OCI-LY7 (cell line): ENCODE measurements at regions not wholly inside any gene's neighbourhood (a gene's known extent, or its start where the extent isn't known, plus 50 kb on each side); places are given as distances from the start of the nearest gene placed in this dataset.

Experiments used
- BruUV-seq: library from RNA; stranded (reverse); fragments of 400-500 nt; replicated peaks from 2 replicates; lab custom pipeline; 2021; lab: Mats Ljungman, UMichigan
- CTCF ChIA-PET: fragments of 300-600 bp; sonication (Branson Sonifier 250); formaldehyde crosslinking; loops from one replicate; lab custom pipeline; 2022; ENCODE audit warnings: antibody characterized with exemption; ENCODE audit not compliant: unreplicated experiment; lab: Charles Lee
- POLR2A ChIA-PET: fragments of 300-600 bp; sonication (Branson Sonifier 250); formaldehyde crosslinking; loops from one replicate; lab custom pipeline; 2022; ENCODE audit warnings: antibody characterized with exemption; lab: Charles Lee
- DNase-seq: peaks from one replicate; pipeline ENCODE4 v3.0.0-alpha.2; 2015; ENCODE audit warnings: low spot score
- H2AFZ ChIP-seq: fragments of 200-600 bp; sonication (generic), shearing (Covaris generic); 2 replicates; pipeline ENCODE4 v1.6.1; 2014; ENCODE audit warnings: mild to moderate bottlenecking, antibody characterized with exemption, low read length, moderate library complexity
- H3K27ac ChIP-seq: fragments of 200-600 bp; sonication (generic); 2 replicates; pipeline ENCODE4 v1.5.1; 2014; ENCODE audit warnings: mixed run types, low read depth, mild to moderate bottlenecking, moderate library complexity, low read length, inconsistent platforms; ENCODE audit not compliant: poor library complexity, severe bottlenecking
- H3K36me3 ChIP-seq: fragments of 200-600 bp; sonication (generic); 2 replicates; pipeline ENCODE4 v1.6.1; 2014; ENCODE audit warnings: mild to moderate bottlenecking, antibody characterized with exemption, low read length, moderate library complexity, mixed read lengths; ENCODE audit not compliant: insufficient read depth
- H3K4me1 ChIP-seq: fragments of 200-600 bp; sonication (generic); 2 replicates; pipeline ENCODE4 v1.5.1; 2014; ENCODE audit warnings: mild to moderate bottlenecking, low read length; ENCODE audit not compliant: insufficient read depth, poor library complexity, severe bottlenecking
- H3K4me2 ChIP-seq: fragments of 200-600 bp; sonication (generic); 2 replicates; pipeline ENCODE4 v1.6.1; 2014; ENCODE audit warnings: mild to moderate bottlenecking, low read length
- H3K4me3 ChIP-seq: fragments of 200-600 bp; sonication (generic); 2 replicates; pipeline ENCODE4 v1.5.1; 2014; ENCODE audit warnings: mild to moderate bottlenecking, low read depth, low read length; ENCODE audit not compliant: poor library complexity, severe bottlenecking
- H3K79me2 ChIP-seq: fragments of 200-600 bp; sonication (generic); 2 replicates; pipeline ENCODE4 v1.6.1; 2016; ENCODE audit warnings: low read depth, mild to moderate bottlenecking, low read length, moderate library complexity, mixed read lengths; ENCODE audit not compliant: insufficient read depth
- H3K9me2 ChIP-seq: fragments of 200-600 bp; sonication (generic); 2 replicates; pipeline ENCODE4 v1.6.1; 2016; ENCODE audit warnings: mild to moderate bottlenecking, low read length, mixed read lengths; ENCODE audit not compliant: insufficient read depth
- H3K9me3 ChIP-seq: fragments of 200-600 bp; sonication (generic); 2 replicates; pipeline ENCODE4 v1.6.1; 2014; ENCODE audit warnings: mild to moderate bottlenecking, mixed run types, low read length, mixed read lengths
- H4K20me1 ChIP-seq: fragments of 200-600 bp; sonication (generic); 2 replicates; pipeline ENCODE4 v1.6.1; 2014; ENCODE audit warnings: mild to moderate bottlenecking, antibody characterized with exemption, low read length, moderate library complexity, mixed read lengths; ENCODE audit not compliant: insufficient read depth
- EZH2phosphoT487 ChIP-seq: fragments of 200-600 bp; sonication (generic); IDR thresholded peaks from 2 replicates; pipeline ENCODE4 v1.6.1; 2018; ENCODE audit warnings: low read depth, borderline replicate concordance, mild to moderate bottlenecking, mixed run types, antibody characterized with exemption, low read length, moderate library complexity, mixed read lengths
- intact Hi-C: fragments of 100-400 bp; cut with micrococcal nuclease; formaldehyde crosslinking; loops from one replicate; pipeline ENCODE4 v1.10.0; 2022; ENCODE audit not compliant: unreplicated experiment
- TF ChIP-seq, protein P1 (sequence below): fragments of 200-600 bp; sonication (generic); conservative IDR thresholded peaks from 2 replicates; pipeline ENCODE4 v1.5.1; 2014; ENCODE audit warnings: mild to moderate bottlenecking, antibody characterized with exemption, low read length, moderate library complexity, mixed read lengths

DNA sequence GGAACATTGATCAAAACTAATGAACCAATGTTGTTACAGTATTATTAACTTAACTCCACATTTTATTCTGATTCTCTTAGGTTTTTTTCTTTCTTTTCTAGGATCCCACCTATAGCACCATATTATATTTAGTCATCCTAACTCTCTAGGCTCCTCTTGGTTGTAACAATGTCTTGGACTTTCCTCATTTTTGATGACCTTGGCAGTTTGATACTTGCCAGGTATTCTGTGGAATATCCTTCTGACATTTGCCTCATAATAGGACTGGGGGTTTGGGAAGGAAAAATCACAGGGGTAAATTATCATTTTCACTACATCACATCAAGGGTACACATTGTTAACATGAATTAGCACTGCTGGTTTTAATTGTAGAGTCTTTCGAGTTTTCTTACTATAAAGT lies 851.6 kb upstream of the SOX9 start:
- CTCF ChIA-PET = no interaction called here
- BruUV-seq = no TSS peak
- no peak overlapping the region for H2AFZ ChIP-seq

GRCh38 chr17:71273441-71273840 lies 847.4 kb upstream of the SOX9 start:
- BruUV-seq = no TSS peak
- POLR2A ChIA-PET = interaction anchor here (1.2 to 1.3 kb wide), 2 partner anchors 22 to 23 kb away, joined by 3 read pairs; no protein-coding TSS in a partner anchor
- Histone ChIP-seq H3K9me2 (no peaks in the 10 kb centered on the region), H3K9me3 (no peaks in the 10 kb centered on the region), H3K4me3 (no peak overlapping the region), H3K36me3 (no peaks in the 10 kb centered on the region), H2AFZ (no peak overlapping the region), H3K79me2 (no peaks in the 10 kb centered on the region), H4K20me1 (no peaks in the 10 kb centered on the region), H3K4me1 (no peaks in the 10 kb centered on the region), H3K4me2 (no peak overlapping the region), H3K27ac (no peak overlapping the region)
- TF ChIP-seq EZH2phosphoT487 = no peak
- TF ChIP-seq, protein P1, sequence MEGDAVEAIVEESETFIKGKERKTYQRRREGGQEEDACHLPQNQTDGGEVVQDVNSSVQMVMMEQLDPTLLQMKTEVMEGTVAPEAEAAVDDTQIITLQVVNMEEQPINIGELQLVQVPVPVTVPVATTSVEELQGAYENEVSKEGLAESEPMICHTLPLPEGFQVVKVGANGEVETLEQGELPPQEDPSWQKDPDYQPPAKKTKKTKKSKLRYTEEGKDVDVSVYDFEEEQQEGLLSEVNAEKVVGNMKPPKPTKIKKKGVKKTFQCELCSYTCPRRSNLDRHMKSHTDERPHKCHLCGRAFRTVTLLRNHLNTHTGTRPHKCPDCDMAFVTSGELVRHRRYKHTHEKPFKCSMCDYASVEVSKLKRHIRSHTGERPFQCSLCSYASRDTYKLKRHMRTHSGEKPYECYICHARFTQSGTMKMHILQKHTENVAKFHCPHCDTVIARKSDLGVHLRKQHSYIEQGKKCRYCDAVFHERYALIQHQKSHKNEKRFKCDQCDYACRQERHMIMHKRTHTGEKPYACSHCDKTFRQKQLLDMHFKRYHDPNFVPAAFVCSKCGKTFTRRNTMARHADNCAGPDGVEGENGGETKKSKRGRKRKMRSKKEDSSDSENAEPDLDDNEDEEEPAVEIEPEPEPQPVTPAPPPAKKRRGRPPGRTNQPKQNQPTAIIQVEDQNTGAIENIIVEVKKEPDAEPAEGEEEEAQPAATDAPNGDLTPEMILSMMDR = no peak
- intact Hi-C loops = no loop called here
- DNase-seq = no peak
- CTCF ChIA-PET = no interaction called here

More for the DNA sequence above, 851.6 kb upstream of the SOX9 start:
- Histone ChIP-seq H3K36me3 (no peaks in the 10 kb centered on the region), H3K4me3 (no peak overlapping the region), H4K20me1 (no peaks in the 10 kb centered on the region), H3K4me2 (no peak overlapping the region), H3K9me2 (no peaks in the 10 kb centered on the region), H3K9me3 (no peaks in the 10 kb centered on the region), H3K79me2 (no peaks in the 10 kb centered on the region), H3K27ac (no peak overlapping the region), H3K4me1 (no peaks in the 10 kb centered on the region)
- TF ChIP-seq, protein P1 = no peak
- TF ChIP-seq EZH2phosphoT487 = no peak
- POLR2A ChIA-PET = no interaction called here
- intact Hi-C loops = no loop called here
- DNase-seq = no peak

GRCh38 chr17:71276079-71276478 lies 844.7 kb upstream of the SOX9 start:
- no peaks in the 10 kb centered on the region for H3K9me2 ChIP-seq
- ChIA-PET CTCF (no interaction called here), POLR2A (no interaction called here)
- H2AFZ ChIP-seq = no peak overlapping the region
- H3K9me3 ChIP-seq = no peaks in the 10 kb centered on the region
- TF ChIP-seq, protein P1 = no peak
- TF ChIP-seq EZH2phosphoT487 = no peak
- H4K20me1 ChIP-seq = no peaks in the 10 kb centered on the region
- H3K4me3 ChIP-seq = no peak overlapping the region
- H3K27ac ChIP-seq = no peak overlapping the region
- intact Hi-C loops = no loop called here
- H3K4me2 ChIP-seq = no peak overlapping the region
- H3K4me1 ChIP-seq = no peaks in the 10 kb centered on the region
- no peaks in the 10 kb centered on the region for H3K36me3 ChIP-seq
- H3K79me2 ChIP-seq = no peaks in the 10 kb centered on the region
- no TSS peak for BruUV-seq
- DNase-seq = no peak
